Stimulated activated CD4-positive, alpha-beta T cell treated with anti-CD3 and anti-CD28 coated beads, Interleukin-12 subunit alpha, Interleukin-12 subunit beta, amount 100 ng/mL, for 24 hours (primary cell): ENCODE measurements at regions not wholly inside any gene's neighbourhood (a gene's known extent, or its start where the extent isn't known, plus 50 kb on each side); places are given as distances from the start of the nearest gene placed in this dataset.

Experiments used
- DNase-seq, 2 experiments: peaks; one replicate each; pipeline ENCODE4 v3.0.0-alpha.2; 2020; ENCODE audit warnings: low read depth in 2 of 2

- no peak for DNase-seq
These were observed 229.2 kb downstream of the ALX1 start for GRCh38 chr12:85509081-85509856.

GRCh38 chr12:85509857-85510256, 229.8 kb downstream of the ALX1 start:
- no peak for DNase-seq

- DNase-seq = no peak
These were observed 236.0 kb downstream of the ALX1 start for GRCh38 chr12:85516039-85516438.

- DNase-seq = no peak
These were observed 236.8 kb downstream of the ALX1 start for GRCh38 chr12:85516667-85517325.

- DNase-seq = no peak
These were observed 239.1 kb downstream of the ALX1 start for GRCh38 chr12:85519163-85519562.

GRCh38 chr12:85523197-85523596, 243.2 kb downstream of the ALX1 start:
- no peak for DNase-seq

GRCh38 chr12:85527192-85527591, 247.2 kb downstream of the ALX1 start:
- no peak for DNase-seq

- no peak for DNase-seq
These were observed 249.9 kb downstream of the ALX1 start for GRCh38 chr12:85529896-85530295.

- no peak for DNase-seq
These were observed 250.4 kb downstream of the ALX1 start for GRCh38 chr12:85530456-85530855.

- no peak for DNase-seq
These were observed 251.3 kb downstream of the ALX1 start for GRCh38 chr12:85531341-85531740.

- DNase-seq = no peak
These were observed 269.6 kb downstream of the ALX1 start for GRCh38 chr12:85549640-85550039.

GRCh38 chr12:85550924-85551323, 270.9 kb downstream of the ALX1 start:
- DNase-seq = no peak

GRCh38 chr12:85552461-85552860, 272.4 kb downstream of the ALX1 start:
- no peak for DNase-seq

- DNase-seq = no peak
These were observed 277.8 kb downstream of the ALX1 start for GRCh38 chr12:85557850-85558249.

- no peak for DNase-seq
These were observed 277.5 kb downstream of the RASSF9 start for GRCh38 chr12:85558684-85559083.

GRCh38 chr12:85559127-85559526, 277.1 kb downstream of the RASSF9 start:
- DNase-seq = no peak

GRCh38 chr12:85559536-85559935, 276.7 kb downstream of the RASSF9 start:
- DNase-seq = no peak

GRCh38 chr12:85562765-85563164, 273.4 kb downstream of the RASSF9 start:
- DNase-seq = no peak

- no peak for DNase-seq
These were observed 271.4 kb downstream of the RASSF9 start for GRCh38 chr12:85564786-85565185.

- no peak for DNase-seq
These were observed 267.7 kb downstream of the RASSF9 start for GRCh38 chr12:85568395-85569103.

GRCh38 chr12:85569261-85569660, 266.9 kb downstream of the RASSF9 start:
- no peak for DNase-seq

- DNase-seq = no peak
These were observed 263.3 kb downstream of the RASSF9 start for GRCh38 chr12:85572956-85573355.
